Stimulated activated CD4-positive, alpha-beta T cell treated with anti-CD3 and anti-CD28 coated beads, Interleukin-2, amount 100 ng/mL, for 24 hours (primary cell): ENCODE measurements at regions not wholly inside any gene's neighbourhood (a gene's known extent, or its start where the extent isn't known, plus 50 kb on each side); places are given as distances from the start of the nearest gene placed in this dataset.

Source experiments
- DNase-seq, 2 donors: peaks; one replicate each; pipeline ENCODE4 v3.0.0-alpha.2; 2020

- no peak for DNase-seq
Observed at GRCh38 chr5:133760532-133760931, 148.2 kb upstream of the FSTL4 start.

GRCh38 chr5:133758641-133759040 lies 146.3 kb upstream of the FSTL4 start:
- DNase-seq = no peak

GRCh38 chr5:133757396-133757945 lies 145.1 kb upstream of the FSTL4 start:
- no peak for DNase-seq

GRCh38 chr5:133756756-133757155 lies 144.4 kb upstream of the FSTL4 start:
- no peak for DNase-seq

GRCh38 chr5:133756036-133756435 lies 143.7 kb upstream of the FSTL4 start:
- DNase-seq = no peak

- DNase-seq = peak; percentile 22 to 38
Observed at GRCh38 chr5:133754575-133755169, 142.3 kb upstream of the FSTL4 start.

GRCh38 chr5:133753856-133754255 lies 141.5 kb upstream of the FSTL4 start:
- DNase-seq = no peak

GRCh38 chr5:133751846-133752245 lies 139.5 kb upstream of the FSTL4 start:
- no peak for DNase-seq

- no peak for DNase-seq
Observed at GRCh38 chr5:133751421-133751820, 139.1 kb upstream of the FSTL4 start.

- no peak for DNase-seq
Observed at GRCh38 chr5:133750856-133751255, 138.5 kb upstream of the FSTL4 start.

GRCh38 chr5:133750356-133750755 lies 138.0 kb upstream of the FSTL4 start:
- DNase-seq = no peak

- no peak for DNase-seq
Observed at GRCh38 chr5:133749331-133749985, 137.1 kb upstream of the FSTL4 start.

- DNase-seq = peak; percentile 28 to 35
Observed at GRCh38 chr5:133746834-133747233, 134.5 kb upstream of the FSTL4 start.

- DNase-seq = no peak
Observed at GRCh38 chr5:133744960-133745308, 132.6 kb upstream of the FSTL4 start.

GRCh38 chr5:133744051-133744959 lies 132.0 kb upstream of the FSTL4 start:
- no peak for DNase-seq

GRCh38 chr5:133742431-133742988 lies 130.2 kb upstream of the FSTL4 start:
- DNase-seq = no peak

- DNase-seq = no peak
Observed at GRCh38 chr5:133741818-133742355, 129.5 kb upstream of the FSTL4 start.

- DNase-seq = no peak
Observed at GRCh38 chr5:133741396-133741795, 129.1 kb upstream of the FSTL4 start.

GRCh38 chr5:133739181-133739780 lies 126.9 kb upstream of the FSTL4 start:
- no peak for DNase-seq

- DNase-seq = no peak
Observed at GRCh38 chr5:133738271-133738670, 125.9 kb upstream of the FSTL4 start.

- no peak for DNase-seq
Observed at GRCh38 chr5:133736512-133736911, 124.2 kb upstream of the FSTL4 start.

GRCh38 chr5:133735346-133735745 lies 123.0 kb upstream of the FSTL4 start:
- DNase-seq = no peak

GRCh38 chr5:133734916-133735315 lies 122.6 kb upstream of the FSTL4 start:
- DNase-seq = no peak
